ENCODE measurements at regions not wholly inside any gene's neighbourhood (a gene's known extent, or its start where the extent isn't known, plus 50 kb on each side); places are given as distances from the start of the nearest gene placed in this dataset.

- no peak for DNase-seq (ENCODE audit: low spot score)
Observed at GRCh38 chr22:48577014-48577690, 1250.5 kb downstream of the BRD1 start.

- no peak for DNase-seq (ENCODE audit: low spot score)
Observed at GRCh38 chr22:48576333-48577013, 1251.2 kb downstream of the BRD1 start.

GRCh38 chr22:48575618-48576332 lies 1251.9 kb downstream of the BRD1 start:
- no peak for DNase-seq (ENCODE audit: low spot score)

GRCh38 chr22:48574776-48575617 lies 1252.7 kb downstream of the BRD1 start:
- no peak for DNase-seq (ENCODE audit: low spot score)

GRCh38 chr22:48573766-48574165 lies 1253.9 kb downstream of the BRD1 start:
- DNase-seq (ENCODE audit: low spot score), result no peak

GRCh38 chr22:48572951-48573350 lies 1254.7 kb downstream of the BRD1 start:
- no peak for DNase-seq (ENCODE audit: low spot score)

- DNase-seq (ENCODE audit: low spot score), result no peak
Observed at GRCh38 chr22:48570912-48571311, 1256.8 kb downstream of the BRD1 start.

GRCh38 chr22:48569476-48570233 lies 1258.0 kb downstream of the BRD1 start:
- DNase-seq (ENCODE audit: low spot score), result no peak

GRCh38 chr22:48568736-48569330 lies 1258.8 kb downstream of the BRD1 start:
- no peak for DNase-seq (ENCODE audit: low spot score)

GRCh38 chr22:48567213-48567975 lies 1260.3 kb downstream of the BRD1 start:
- DNase-seq (ENCODE audit: low spot score), result no peak

- no peak for DNase-seq (ENCODE audit: low spot score)
Observed at GRCh38 chr22:48566741-48567140, 1260.9 kb downstream of the BRD1 start.

- DNase-seq (ENCODE audit: low spot score), result no peak
Observed at GRCh38 chr22:48565901-48566501, 1261.7 kb downstream of the BRD1 start.

- no peak for DNase-seq (ENCODE audit: low spot score)
Observed at GRCh38 chr22:48564995-48565394, 1262.7 kb downstream of the BRD1 start.

- DNase-seq (ENCODE audit: low spot score), result no peak
Observed at GRCh38 chr22:48563966-48564330, 1263.7 kb downstream of the BRD1 start.

- no peak for DNase-seq (ENCODE audit: low spot score)
Observed at GRCh38 chr22:48563118-48563965, 1264.3 kb downstream of the BRD1 start.

GRCh38 chr22:48561676-48562075 lies 1266.0 kb downstream of the BRD1 start:
- DNase-seq (ENCODE audit: low spot score), result no peak

GRCh38 chr22:48560836-48561235 lies 1266.8 kb downstream of the BRD1 start:
- DNase-seq (ENCODE audit: low spot score), result no peak

- DNase-seq (ENCODE audit: low spot score), result no peak
Observed at GRCh38 chr22:48560389-48560751, 1267.3 kb downstream of the BRD1 start.
